Nephron (organoid): ENCODE measurements at regions not wholly inside any gene's neighbourhood (a gene's known extent, or its start where the extent isn't known, plus 50 kb on each side); places are given as distances from the start of the nearest gene placed in this dataset.

Source experiments
- H3K27ac Mint-ChIP-seq, 3 experiments: 2 replicates each; pipeline ENCODE4 v1.8.0; 2020; ENCODE audit warnings: mixed read lengths in 3 of 3, mild to moderate bottlenecking in 2 of 3, moderate library complexity in 1 of 3
- H3K27me3 Mint-ChIP-seq: 2 replicates; pipeline ENCODE4 v1.8.0; 2021; ENCODE audit warnings: low read depth, mild to moderate bottlenecking, moderate library complexity, mixed read lengths
- H3K36me3 Mint-ChIP-seq: 2 replicates; pipeline ENCODE4 v1.8.0; 2020; ENCODE audit warnings: low read depth, mixed read lengths
- H3K4me1 Mint-ChIP-seq: 2 replicates; pipeline ENCODE4 v1.8.0; 2020; ENCODE audit warnings: mixed read lengths
- H3K4me3 Mint-ChIP-seq, 3 experiments: 2 replicates each; pipeline ENCODE4 v1.8.0; 2020; ENCODE audit warnings: mild to moderate bottlenecking in 3 of 3, mixed read lengths in 3 of 3, moderate library complexity in 2 of 3
- H3K9me3 Mint-ChIP-seq: 2 replicates; pipeline ENCODE4 v1.8.0; 2020; ENCODE audit warnings: mixed read lengths
- TF ChIP-seq, protein P1 (sequence below), 3 experiments: fragments of 200-600 bp; sonication (generic); IDR thresholded peaks; one replicate each; pipeline ENCODE4 v1.5.0; 2021; ENCODE audit warnings: antibody characterized with exemption in 3 of 3; ENCODE audit not compliant: unreplicated experiment in 3 of 3

- H3K36me3 Mint-ChIP-seq = no peaks in the 10 kb centered on the region
- H3K27me3 Mint-ChIP-seq = peaks cover 8% of the 10 kb centered on the region
- no peaks in the 10 kb centered on the region for H3K9me3 Mint-ChIP-seq
- TF ChIP-seq, protein P1, sequence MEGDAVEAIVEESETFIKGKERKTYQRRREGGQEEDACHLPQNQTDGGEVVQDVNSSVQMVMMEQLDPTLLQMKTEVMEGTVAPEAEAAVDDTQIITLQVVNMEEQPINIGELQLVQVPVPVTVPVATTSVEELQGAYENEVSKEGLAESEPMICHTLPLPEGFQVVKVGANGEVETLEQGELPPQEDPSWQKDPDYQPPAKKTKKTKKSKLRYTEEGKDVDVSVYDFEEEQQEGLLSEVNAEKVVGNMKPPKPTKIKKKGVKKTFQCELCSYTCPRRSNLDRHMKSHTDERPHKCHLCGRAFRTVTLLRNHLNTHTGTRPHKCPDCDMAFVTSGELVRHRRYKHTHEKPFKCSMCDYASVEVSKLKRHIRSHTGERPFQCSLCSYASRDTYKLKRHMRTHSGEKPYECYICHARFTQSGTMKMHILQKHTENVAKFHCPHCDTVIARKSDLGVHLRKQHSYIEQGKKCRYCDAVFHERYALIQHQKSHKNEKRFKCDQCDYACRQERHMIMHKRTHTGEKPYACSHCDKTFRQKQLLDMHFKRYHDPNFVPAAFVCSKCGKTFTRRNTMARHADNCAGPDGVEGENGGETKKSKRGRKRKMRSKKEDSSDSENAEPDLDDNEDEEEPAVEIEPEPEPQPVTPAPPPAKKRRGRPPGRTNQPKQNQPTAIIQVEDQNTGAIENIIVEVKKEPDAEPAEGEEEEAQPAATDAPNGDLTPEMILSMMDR (IDR thresholded peaks at IDR 0.05; ENCODE audit: unreplicated experiment in 3 of 3) = no peak
- no peak overlapping the region for H3K4me3 Mint-ChIP-seq
- peaks cover 10% of the 10 kb centered on the region for H3K4me1 Mint-ChIP-seq
- H3K27ac Mint-ChIP-seq = no peak overlapping the region
Measured at GRCh38 chr15:93861413-93861812, 369.9 kb upstream of the MCTP2 start.

- no peaks in the 10 kb centered on the region for H3K9me3 Mint-ChIP-seq
- H3K4me1 Mint-ChIP-seq = peaks cover 4% of the 10 kb centered on the region
- no peak overlapping the region for H3K4me3 Mint-ChIP-seq
- H3K27me3 Mint-ChIP-seq = peaks cover 8% of the 10 kb centered on the region
- TF ChIP-seq, protein P1 (IDR thresholded peaks at IDR 0.05; ENCODE audit: unreplicated experiment in 3 of 3) = no peak
- H3K27ac Mint-ChIP-seq = no peak overlapping the region
- H3K36me3 Mint-ChIP-seq = no peaks in the 10 kb centered on the region
Measured at GRCh38 chr15:93860701-93861100, 370.7 kb upstream of the MCTP2 start.

DNA sequence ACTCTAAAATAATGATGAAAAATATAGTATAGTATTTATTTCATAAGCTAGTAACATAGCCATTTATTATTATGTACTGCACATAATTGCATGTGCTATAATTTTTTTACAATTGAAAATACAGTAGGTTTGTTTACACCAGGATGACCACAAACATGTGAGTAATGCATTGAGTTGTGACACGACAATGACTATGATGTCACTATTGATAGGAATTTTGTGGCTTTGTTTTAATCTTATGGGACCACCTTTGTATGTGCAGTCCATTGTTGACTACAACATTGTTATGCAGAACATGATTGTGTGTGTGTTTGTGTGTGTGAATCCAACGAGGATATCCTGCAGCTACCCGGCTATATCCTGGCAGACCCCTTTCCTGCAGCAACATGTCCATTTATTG is 372.2 kb upstream of the MCTP2 start:
- peaks cover 8% of the 10 kb centered on the region for H3K27me3 Mint-ChIP-seq
- H3K9me3 Mint-ChIP-seq = no peaks in the 10 kb centered on the region
- no peaks in the 10 kb centered on the region for H3K36me3 Mint-ChIP-seq
- no peak overlapping the region for H3K27ac Mint-ChIP-seq
- H3K4me3 Mint-ChIP-seq = no peak overlapping the region
- no peaks in the 10 kb centered on the region for H3K4me1 Mint-ChIP-seq
- TF ChIP-seq, protein P1 (IDR thresholded peaks at IDR 0.05; ENCODE audit: unreplicated experiment in 3 of 3) = no peak

DNA sequence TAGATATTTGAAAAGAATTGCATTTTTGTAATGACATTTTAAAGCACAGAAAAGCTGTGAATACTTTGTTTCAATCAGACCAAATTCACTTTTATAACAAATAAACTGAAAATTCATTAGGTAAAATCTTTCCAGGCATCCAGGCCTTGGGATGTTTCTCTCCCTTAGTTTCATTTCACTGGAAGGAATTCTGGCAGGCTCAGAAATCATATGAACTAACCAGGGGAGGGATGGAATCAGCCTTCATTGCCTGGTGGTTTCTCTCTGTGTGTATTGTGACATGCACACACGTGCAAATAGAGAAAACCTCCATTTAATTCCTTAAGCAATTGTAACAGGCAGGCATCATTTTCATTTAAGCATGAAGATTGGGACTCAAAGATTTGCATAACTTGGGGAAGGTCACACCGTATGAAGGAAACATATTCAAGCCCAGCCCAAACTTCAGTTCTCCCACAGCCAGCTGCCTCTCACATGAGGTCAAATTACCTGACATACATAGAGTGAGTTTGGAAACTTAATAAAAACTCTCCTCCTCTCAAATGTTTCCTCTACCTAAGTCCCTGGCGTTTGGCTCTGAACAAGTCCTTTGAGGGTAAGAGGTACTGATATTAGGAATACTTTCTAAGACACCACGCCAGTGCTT is 376.1 kb upstream of the MCTP2 start:
- Mint-ChIP-seq H3K9me3 (no peaks in the 10 kb centered on the region), H3K27ac (peak overlapping the region in 2 of 3 experiments; percentile 33 to 62), H3K36me3 (no peaks in the 10 kb centered on the region), H3K4me1 (no peaks in the 10 kb centered on the region), H3K4me3 (no peak overlapping the region), H3K27me3 (peaks cover 12% of the 10 kb centered on the region)
- TF ChIP-seq, protein P1 (IDR thresholded peaks at IDR 0.05; ENCODE audit: unreplicated experiment in 3 of 3) = no peak

- TF ChIP-seq, protein P1 (IDR thresholded peaks at IDR 0.05; ENCODE audit: unreplicated experiment in 3 of 3) = no peak
- Mint-ChIP-seq H3K27me3 (peaks cover 12% of the 10 kb centered on the region), H3K36me3 (no peaks in the 10 kb centered on the region), H3K4me1 (no peaks in the 10 kb centered on the region), H3K9me3 (no peaks in the 10 kb centered on the region), H3K27ac (no peak overlapping the region), H3K4me3 (no peak overlapping the region)
Measured at GRCh38 chr15:93854088-93854487, 377.3 kb upstream of the MCTP2 start.

GRCh38 chr15:93852761-93853160 is 378.6 kb upstream of the MCTP2 start:
- no peak overlapping the region for H3K4me3 Mint-ChIP-seq
- H3K4me1 Mint-ChIP-seq = peaks cover 7% of the 10 kb centered on the region
- no peak overlapping the region for H3K27ac Mint-ChIP-seq
- peaks cover 12% of the 10 kb centered on the region for H3K27me3 Mint-ChIP-seq
- no peaks in the 10 kb centered on the region for H3K36me3 Mint-ChIP-seq
- no peaks in the 10 kb centered on the region for H3K9me3 Mint-ChIP-seq
- TF ChIP-seq, protein P1 (IDR thresholded peaks at IDR 0.05; ENCODE audit: unreplicated experiment in 3 of 3) = no peak
